ENCODE measurements at regions not wholly inside any gene's neighbourhood (a gene's known extent, or its start where the extent isn't known, plus 50 kb on each side); places are given as distances from the start of the nearest gene placed in this dataset.

- TF ChIP-seq FOXM1 (IDR thresholded peaks at IDR 0.05; ENCODE audit: borderline replicate concordance, low read depth) (no peak), REST (IDR thresholded peaks at IDR 0.05; ENCODE audit: low read depth) (no peak), TEAD4 (IDR thresholded peaks at IDR 0.05) (no peak), NFIC (IDR thresholded peaks at IDR 0.05) (no peak), EP300 (IDR thresholded peaks at IDR 0.05; ENCODE audit: borderline replicate concordance) (no peak), CREB1 (IDR thresholded peaks at IDR 0.05; ENCODE audit: low read depth) (no peak), MAX (IDR thresholded peaks at IDR 0.05) (no peak), TCF12 (IDR thresholded peaks at IDR 0.05; ENCODE audit: low read depth) (no peak), EGR1 (IDR thresholded peaks at IDR 0.05) (no peak), RAD21 (IDR thresholded peaks at IDR 0.05; ENCODE audit: low read depth) (no peak)
Observed at GRCh38 chr21:33152732-33153130, 77.0 kb upstream of the IFNAR2 start.

GRCh38 chr21:33155005-33155404 lies 74.7 kb upstream of the IFNAR2 start:
- no peak for TF ChIP-seq MAX (IDR thresholded peaks at IDR 0.05)
- TF ChIP-seq REST (IDR thresholded peaks at IDR 0.05; ENCODE audit: low read depth), result no peak
- no peak for TF ChIP-seq EP300 (IDR thresholded peaks at IDR 0.05; ENCODE audit: borderline replicate concordance)
- no peak for TF ChIP-seq ZBTB7A (IDR thresholded peaks at IDR 0.05; ENCODE audit: low read depth)
- TF ChIP-seq CREB1 (IDR thresholded peaks at IDR 0.05; ENCODE audit: low read depth), result no peak
- no peak for TF ChIP-seq TEAD4 (IDR thresholded peaks at IDR 0.05)
- TF ChIP-seq NFIC (IDR thresholded peaks at IDR 0.05), result no peak
- TF ChIP-seq FOXM1 (IDR thresholded peaks at IDR 0.05; ENCODE audit: borderline replicate concordance, low read depth), result no peak
- TF ChIP-seq CEBPB (IDR thresholded peaks at IDR 0.05), result no peak
- no peak for TF ChIP-seq EGR1 (IDR thresholded peaks at IDR 0.05)
- no peak for TF ChIP-seq YY1 (IDR thresholded peaks at IDR 0.05; ENCODE audit: low read depth)
- no peak for TF ChIP-seq TCF12 (IDR thresholded peaks at IDR 0.05; ENCODE audit: low read depth)
- no peak for TF ChIP-seq USF1 (IDR thresholded peaks at IDR 0.05)
- TF ChIP-seq RAD21 (IDR thresholded peaks at IDR 0.05; ENCODE audit: low read depth), result no peak
- TF ChIP-seq TAF1 (IDR thresholded peaks at IDR 0.05; ENCODE audit: low read depth), result no peak

- TF ChIP-seq CEBPB (IDR thresholded peaks at IDR 0.05), result no peak
- TF ChIP-seq EP300 (IDR thresholded peaks at IDR 0.05; ENCODE audit: borderline replicate concordance), result no peak
- TF ChIP-seq USF1 (IDR thresholded peaks at IDR 0.05), result no peak
- TF ChIP-seq NFIC (IDR thresholded peaks at IDR 0.05), result no peak
- no peak for TF ChIP-seq MAX (IDR thresholded peaks at IDR 0.05)
- no peak for TF ChIP-seq EGR1 (IDR thresholded peaks at IDR 0.05)
- TF ChIP-seq TAF1 (IDR thresholded peaks at IDR 0.05; ENCODE audit: low read depth), result no peak
- no peak for TF ChIP-seq RAD21 (IDR thresholded peaks at IDR 0.05; ENCODE audit: low read depth)
- no peak for TF ChIP-seq TCF12 (IDR thresholded peaks at IDR 0.05; ENCODE audit: low read depth)
- TF ChIP-seq FOXM1 (IDR thresholded peaks at IDR 0.05; ENCODE audit: borderline replicate concordance, low read depth), result no peak
- no peak for TF ChIP-seq TEAD4 (IDR thresholded peaks at IDR 0.05)
- TF ChIP-seq ZBTB7A (IDR thresholded peaks at IDR 0.05; ENCODE audit: low read depth), result no peak
- TF ChIP-seq YY1 (IDR thresholded peaks at IDR 0.05; ENCODE audit: low read depth), result no peak
- TF ChIP-seq CREB1 (IDR thresholded peaks at IDR 0.05; ENCODE audit: low read depth), result no peak
- no peak for TF ChIP-seq REST (IDR thresholded peaks at IDR 0.05; ENCODE audit: low read depth)
Observed at GRCh38 chr21:33155422-33155821, 74.3 kb upstream of the IFNAR2 start.

GRCh38 chr21:33157303-33157702 lies 72.4 kb upstream of the IFNAR2 start:
- TF ChIP-seq REST (IDR thresholded peaks at IDR 0.05; ENCODE audit: low read depth) (peak; percentile 77), EGR1 (IDR thresholded peaks at IDR 0.05) (no peak)

All from Ishikawa (cell line).